CD4-positive, alpha-beta T cell treated with Interleukin-1 beta for 1 hour (primary cell): ENCODE measurements at regions not wholly inside any gene's neighbourhood (a gene's known extent, or its start where the extent isn't known, plus 50 kb on each side); places are given as distances from the start of the nearest gene placed in this dataset.
"Not testable (repeated sequence)": the region's sequence is repeated elsewhere in the genome, so short reads cannot be mapped to it uniquely, and the experiment has no call there.

Source experiments
- DNase-seq, 2 donors: peaks; one replicate each; pipeline ENCODE4 v3.0.0-alpha.2; 2020 to 2022

GRCh38 chr7:118949031-118949430 lies 724.5 kb downstream of the ANKRD7 start:
- no peak for DNase-seq

GRCh38 chr7:118956285-118956684 lies 731.8 kb downstream of the ANKRD7 start:
- DNase-seq: not testable (repeated sequence)

- DNase-seq: no peak
These were observed 744.9 kb downstream of the ANKRD7 start for GRCh38 chr7:118969370-118969769.

- no peak for DNase-seq
These were observed 747.2 kb downstream of the ANKRD7 start for GRCh38 chr7:118971706-118972105.

- no peak for DNase-seq
These were observed 750.3 kb downstream of the ANKRD7 start for GRCh38 chr7:118974836-118975235.

- no peak for DNase-seq
These were observed 770.8 kb downstream of the ANKRD7 start for GRCh38 chr7:118995350-118995749.

- no peak for DNase-seq
These were observed 782.7 kb downstream of the ANKRD7 start for GRCh38 chr7:119007236-119007635.

- no peak for DNase-seq
These were observed 786.1 kb downstream of the ANKRD7 start for GRCh38 chr7:119010635-119011034.

GRCh38 chr7:119026391-119026790 lies 801.9 kb downstream of the ANKRD7 start:
- no peak for DNase-seq

GRCh38 chr7:119028736-119029135 lies 804.2 kb downstream of the ANKRD7 start:
- no peak for DNase-seq

GRCh38 chr7:119032136-119032535 lies 807.6 kb downstream of the ANKRD7 start:
- DNase-seq: not testable (repeated sequence)

GRCh38 chr7:119033641-119034040 lies 809.1 kb downstream of the ANKRD7 start:
- DNase-seq: no peak

GRCh38 chr7:119037941-119038340 lies 813.4 kb downstream of the ANKRD7 start:
- DNase-seq: no peak

GRCh38 chr7:119046068-119046467 lies 821.6 kb downstream of the ANKRD7 start:
- DNase-seq: no peak

- DNase-seq: no peak
These were observed 841.5 kb downstream of the ANKRD7 start for GRCh38 chr7:119065966-119066365.

GRCh38 chr7:119086026-119086425 lies 861.5 kb downstream of the ANKRD7 start:
- no peak for DNase-seq

- DNase-seq: no peak
These were observed 866.3 kb downstream of the ANKRD7 start for GRCh38 chr7:119090851-119091250.

GRCh38 chr7:119096683-119097082 lies 872.2 kb downstream of the ANKRD7 start:
- no peak for DNase-seq

GRCh38 chr7:119100611-119101258 lies 876.2 kb downstream of the ANKRD7 start:
- DNase-seq: not testable (repeated sequence)

GRCh38 chr7:119102291-119102690 lies 877.8 kb downstream of the ANKRD7 start:
- no peak for DNase-seq

GRCh38 chr7:119105381-119105780 lies 880.9 kb downstream of the ANKRD7 start:
- DNase-seq: no peak

- no peak for DNase-seq
These were observed 898.8 kb downstream of the ANKRD7 start for GRCh38 chr7:119123326-119123725.

GRCh38 chr7:119127706-119128105 lies 903.2 kb downstream of the ANKRD7 start:
- DNase-seq: no peak

GRCh38 chr7:119132436-119132835 lies 907.9 kb downstream of the ANKRD7 start:
- no peak for DNase-seq

GRCh38 chr7:119167431-119167830 lies 942.9 kb downstream of the ANKRD7 start:
- no peak for DNase-seq
